PC-9 (cell line): ENCODE measurements at regions not wholly inside any gene's neighbourhood (a gene's known extent, or its start where the extent isn't known, plus 50 kb on each side); places are given as distances from the start of the nearest gene placed in this dataset.

Experiments
- CTCF ChIP-seq: fragments of 200-600 bp; sonication (generic); conservative IDR thresholded peaks from 2 replicates; pipeline ENCODE4 v1.6.1; 2017; ENCODE audit warnings: mixed run types, antibody characterized with exemption, mild to moderate bottlenecking, moderate library complexity
- EZH2 ChIP-seq: fragments of 200-600 bp; sonication (generic); IDR thresholded peaks from 2 replicates; pipeline ENCODE4 v1.8.0; 2017; ENCODE audit warnings: antibody characterized with exemption, low read depth

- TF ChIP-seq CTCF (no peak), EZH2 (no peak)
Observed at GRCh38 chr4:116547632-116548031, 537.7 kb downstream of the TRAM1L1 start.
